ENCODE measurements at regions not wholly inside any gene's neighbourhood (a gene's known extent, or its start where the extent isn't known, plus 50 kb on each side); places are given as distances from the start of the nearest gene placed in this dataset.
A peak's percentile ranks its signal among the peaks of the same experiment; 100 is the strongest.

GRCh38 chr4:106766519-106766918 lies 269.6 kb downstream of the DKK2 start:
- DNase-seq, result no peak

DNA sequence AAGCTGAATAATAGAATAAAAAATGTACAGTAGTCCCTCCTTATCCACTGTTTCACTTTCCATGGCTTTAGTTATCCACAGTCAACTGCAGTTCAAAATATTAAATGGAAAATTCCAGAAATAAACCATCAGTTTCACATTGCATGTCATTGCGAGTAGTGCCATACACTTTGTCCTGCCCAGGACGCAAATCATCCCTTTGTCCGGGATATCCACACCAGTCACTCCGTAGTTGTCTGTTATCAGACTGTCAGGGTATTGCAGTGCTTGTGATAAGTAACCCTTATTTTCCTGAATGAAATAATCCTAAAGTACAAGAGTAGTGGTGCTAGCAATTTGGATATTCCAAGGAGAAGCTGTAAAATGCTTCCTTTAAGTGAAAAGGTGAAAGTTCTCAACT lies 271.3 kb downstream of the DKK2 start:
- no peak for DNase-seq

DNA sequence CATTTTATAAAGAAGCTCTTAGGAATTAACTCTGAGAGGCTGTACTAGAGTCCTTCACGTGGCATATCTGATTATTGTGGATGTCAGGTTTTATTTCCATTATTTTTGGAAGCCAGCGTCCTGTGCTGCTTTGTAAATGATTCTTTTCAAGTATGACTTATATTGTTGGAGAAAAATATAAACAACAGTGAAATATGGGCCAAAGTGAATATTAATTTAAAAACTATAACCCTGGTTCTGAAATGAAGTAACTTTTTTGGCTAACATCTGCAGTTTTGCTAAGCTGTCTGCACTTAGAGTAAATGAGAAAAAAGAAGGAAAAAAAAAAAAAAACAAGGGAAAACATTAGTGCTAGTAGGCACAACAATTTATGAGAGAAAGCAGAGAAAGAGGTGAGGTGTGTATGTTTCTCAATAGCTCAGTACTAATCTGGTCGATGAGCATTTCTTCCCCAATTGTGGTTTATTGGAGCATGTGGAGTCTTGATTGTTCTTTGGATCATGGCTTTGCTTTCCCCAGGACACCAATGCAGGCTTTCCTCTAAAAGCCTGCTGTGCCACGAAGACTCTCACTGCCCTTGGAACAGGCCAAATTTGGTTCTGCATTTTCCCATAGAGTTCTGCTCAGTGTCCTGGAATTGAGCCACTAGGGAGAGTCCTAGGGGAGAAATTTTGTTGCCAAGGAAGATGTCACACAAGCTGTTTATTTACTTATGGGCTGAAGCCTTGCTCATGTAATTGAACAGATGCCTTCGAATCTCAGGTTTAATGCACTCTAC lies 273.3 kb downstream of the DKK2 start:
- DNase-seq, result no peak

- DNase-seq, result no peak
Measured at GRCh38 chr4:106753426-106753825, 282.7 kb downstream of the DKK2 start.

GRCh38 chr4:106746451-106746850 lies 289.7 kb downstream of the DKK2 start:
- peak; percentile 48 to 51 for DNase-seq

DNA sequence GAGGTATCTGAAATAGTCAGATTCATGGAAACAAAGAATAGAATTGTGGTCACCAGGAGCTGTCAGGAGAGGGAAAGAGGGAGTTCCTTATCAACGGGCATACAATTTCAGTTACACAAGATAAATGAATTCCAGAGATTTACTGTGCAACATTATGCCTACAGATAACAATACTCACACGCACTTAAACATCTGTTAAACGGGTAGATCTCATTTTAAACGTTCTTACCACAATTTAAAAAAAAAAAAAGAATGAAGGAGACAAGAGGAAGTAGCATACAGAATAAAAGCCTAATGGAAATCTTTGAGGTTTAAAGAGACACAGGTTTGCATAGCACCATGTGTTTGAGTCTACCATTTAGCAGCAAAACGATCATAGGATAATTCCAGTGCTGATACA lies 298.0 kb downstream of the DKK2 start:
- DNase-seq, result no peak

DNA sequence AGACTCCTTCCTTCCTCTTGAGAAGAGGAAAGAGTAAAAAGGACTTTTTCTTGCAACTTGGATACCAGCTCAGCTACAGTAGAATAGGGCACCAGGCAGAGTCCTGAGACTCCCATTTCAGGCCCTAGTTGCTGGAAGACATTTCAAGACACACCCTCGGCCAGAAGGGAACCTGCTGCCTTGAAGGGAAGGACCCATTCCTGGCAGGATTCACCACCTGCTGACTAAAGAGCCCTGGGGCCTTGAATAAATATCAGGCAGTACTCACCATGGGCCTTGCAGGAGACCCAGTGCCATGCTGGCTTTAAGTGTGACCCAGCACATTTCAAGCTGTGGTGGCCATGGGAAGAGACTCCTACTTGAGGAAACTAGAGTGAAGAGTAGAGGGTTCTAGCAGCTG lies 317.6 kb downstream of the DKK2 start:
- no peak for DNase-seq

- DNase-seq, result no peak
Measured at GRCh38 chr4:106717091-106717490, 319.0 kb downstream of the DKK2 start.

GRCh38 chr4:106715825-106716224 lies 320.3 kb downstream of the DKK2 start:
- DNase-seq, result no peak

- DNase-seq, result peak; percentile 69 to 70
Measured at GRCh38 chr4:106708464-106708816, 327.7 kb downstream of the DKK2 start.

GRCh38 chr4:106707776-106708463 lies 328.2 kb downstream of the DKK2 start:
- peak; percentile 57 to 68 for DNase-seq

DNA sequence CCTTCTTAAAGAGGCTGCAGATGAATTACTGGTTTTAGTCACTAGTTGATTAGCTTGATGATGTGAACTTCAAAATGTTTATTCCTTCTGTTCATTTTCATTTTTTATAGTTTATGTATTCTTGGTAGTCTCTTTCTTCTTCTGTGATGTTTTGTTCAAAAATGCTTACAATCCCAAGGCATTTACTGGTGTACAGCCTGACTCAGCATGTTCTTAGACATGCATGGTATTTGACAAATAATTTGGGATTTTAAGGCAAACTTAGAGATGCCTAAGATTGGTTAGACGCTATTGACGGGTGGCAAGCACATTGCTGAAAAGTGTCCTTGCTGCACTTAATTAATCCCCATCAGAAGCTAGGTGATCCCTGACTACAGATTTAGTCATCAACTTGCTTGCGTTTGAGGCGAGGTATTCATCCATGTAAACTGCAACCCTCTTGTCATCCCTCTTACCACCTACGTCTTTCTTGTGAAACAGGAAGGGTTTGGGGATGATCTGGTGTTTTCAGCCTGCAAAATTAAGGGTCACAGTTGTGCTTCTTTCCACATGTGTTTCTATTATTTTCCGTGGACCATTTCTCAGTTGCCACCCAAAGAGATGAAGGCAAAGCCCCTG lies 331.8 kb downstream of the DKK2 start:
- DNase-seq, result no peak

DNA sequence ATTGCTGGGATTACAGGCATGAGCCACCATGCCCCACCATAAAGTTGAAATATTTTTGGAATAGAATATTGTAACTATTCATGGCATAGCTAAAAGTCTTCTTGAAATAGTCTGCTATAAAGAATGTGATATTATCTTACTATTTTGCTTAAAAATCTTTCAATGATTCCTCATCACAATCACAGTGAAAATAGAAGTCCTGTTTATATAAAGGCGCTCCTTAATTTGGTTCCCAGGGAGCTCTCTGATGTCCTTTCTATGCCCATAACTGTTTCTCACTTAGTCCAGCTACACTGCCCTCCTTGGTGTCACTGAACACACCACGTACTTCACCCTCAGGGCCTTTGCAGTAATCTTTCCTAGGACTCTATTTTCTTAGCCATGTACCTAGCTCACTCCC lies 331.7 kb upstream of the GIMD1 start:
- no peak for DNase-seq

DNA sequence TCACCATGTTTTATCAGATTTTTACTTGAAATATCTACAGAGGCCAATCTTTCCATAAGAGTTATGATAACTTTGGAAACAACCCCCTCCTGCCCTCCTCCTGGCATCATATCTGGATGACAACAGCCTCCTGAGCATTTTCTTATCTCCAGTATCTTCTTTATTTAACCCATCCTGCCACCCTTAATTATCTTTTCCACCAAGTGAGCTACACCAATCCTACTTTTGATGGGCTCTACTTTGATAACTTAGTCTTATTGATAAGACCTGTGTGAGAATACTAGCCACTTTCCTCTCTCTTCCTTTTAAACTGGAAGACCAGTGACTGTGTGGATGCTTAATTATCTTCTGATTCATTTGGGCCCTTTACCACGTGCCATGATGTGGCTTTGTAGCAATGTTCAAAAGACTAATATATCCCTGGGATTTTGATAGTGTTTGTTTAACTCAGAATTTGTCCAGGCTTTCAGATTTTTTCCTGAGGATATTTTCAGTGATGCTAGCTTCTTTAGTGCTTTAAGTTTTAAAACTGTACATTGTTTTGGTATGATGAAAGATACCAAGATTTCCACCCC lies 330.1 kb upstream of the GIMD1 start:
- DNase-seq, result no peak

- no peak for DNase-seq
Measured at GRCh38 chr4:106695501-106696262, 327.1 kb upstream of the GIMD1 start.

- DNase-seq, result no peak
Measured at GRCh38 chr4:106694232-106694631, 325.7 kb upstream of the GIMD1 start.

GRCh38 chr4:106691749-106692148 lies 323.2 kb upstream of the GIMD1 start:
- no peak for DNase-seq

DNA sequence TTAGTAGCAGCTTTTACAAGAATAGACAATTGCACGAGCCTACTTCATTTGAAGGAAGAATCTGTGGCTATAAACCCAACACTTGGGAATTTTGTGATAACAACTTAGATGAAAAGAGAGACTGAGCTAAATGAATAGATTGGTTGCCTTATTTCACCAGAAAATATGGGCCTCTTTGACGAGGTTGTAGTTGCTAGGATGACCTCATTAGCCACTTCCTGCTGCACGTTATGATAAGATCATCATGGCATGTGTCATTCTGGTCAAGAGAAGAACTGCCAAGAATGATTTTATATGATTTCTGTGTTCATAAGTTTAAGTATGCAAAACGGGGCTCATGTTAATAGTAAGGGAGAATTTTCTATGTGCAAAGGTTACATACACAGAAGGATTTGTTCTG lies 321.9 kb upstream of the GIMD1 start:
- DNase-seq, result peak; percentile 53 to 59

- no peak for DNase-seq
Measured at GRCh38 chr4:106687026-106687425, 318.4 kb upstream of the GIMD1 start.

GRCh38 chr4:106681381-106681921 lies 312.9 kb upstream of the GIMD1 start:
- no peak for DNase-seq

DNA sequence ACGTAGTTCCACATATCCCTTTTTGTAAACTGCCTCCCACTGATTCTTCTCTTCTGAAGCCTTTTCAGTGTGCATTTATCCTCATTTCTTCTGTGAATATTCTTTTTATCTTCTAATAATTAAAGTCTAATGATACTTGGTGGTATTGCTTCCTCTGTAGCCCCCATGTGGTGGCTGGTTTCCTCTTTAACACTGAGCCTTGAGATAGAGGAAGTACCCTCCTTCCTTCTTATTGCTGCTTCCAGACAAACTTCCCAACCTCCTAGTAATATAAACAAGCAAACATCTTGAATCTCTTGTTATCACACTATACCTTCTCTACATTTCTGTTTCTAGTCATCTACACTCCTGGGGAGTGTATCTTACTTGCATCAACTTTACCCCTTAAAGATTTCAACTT lies 310.5 kb upstream of the GIMD1 start:
- DNase-seq, result peak; percentile 27 to 30

GRCh38 chr4:106677213-106677612 lies 308.6 kb upstream of the GIMD1 start:
- DNase-seq, result no peak

Data from inflammatory macrophage treated with lipopolysaccharide for 1 hour (primary cell).